NT2/D1 (cell line): ENCODE measurements at regions not wholly inside any gene's neighbourhood (a gene's known extent, or its start where the extent isn't known, plus 50 kb on each side); places are given as distances from the start of the nearest gene placed in this dataset.

Experiments used
- DNase-seq: peaks from one replicate; pipeline ENCODE4 v3.0.0-alpha.2; 2011; ENCODE audit warnings: low read depth, low spot score
- H3K27me3 ChIP-seq: 2 replicates; pipeline ENCODE4 v1.6.0; 2011; ENCODE audit warnings: mild to moderate bottlenecking; ENCODE audit not compliant: insufficient read length, insufficient read depth
- H3K36me3 ChIP-seq: 2 replicates; pipeline ENCODE4 v1.6.1; 2011; ENCODE audit warnings: mild to moderate bottlenecking, low read length, mixed read lengths; ENCODE audit not compliant: insufficient read depth, insufficient read length
- H3K4me1 ChIP-seq: 2 replicates; pipeline ENCODE4 v1.5.1; 2011; ENCODE audit not compliant: insufficient read depth, insufficient read length
- H3K4me3 ChIP-seq: 2 replicates; pipeline ENCODE4 v1.5.1; 2011; ENCODE audit warnings: low read depth; ENCODE audit not compliant: insufficient read length
- H3K9ac ChIP-seq: 2 replicates; pipeline ENCODE4 v1.6.0; 2011; ENCODE audit warnings: low read depth; ENCODE audit not compliant: insufficient read length
- H3K9me3 ChIP-seq: 2 replicates; pipeline ENCODE4 v1.5.1; 2011; ENCODE audit warnings: mild to moderate bottlenecking, low read length; ENCODE audit not compliant: insufficient read depth
- SUZ12 ChIP-seq: IDR thresholded peaks from 2 replicates; pipeline ENCODE4 v1.6.1; 2011; ENCODE audit not compliant: insufficient read length, insufficient read depth; ENCODE audit errors: extremely low read depth
- YY1 ChIP-seq: IDR thresholded peaks from 2 replicates; pipeline ENCODE4 v1.6.1; 2011; ENCODE audit not compliant: insufficient read length, insufficient read depth
- ZNF274 ChIP-seq: IDR thresholded peaks from 2 replicates; pipeline ENCODE4 v1.6.1; 2011; ENCODE audit warnings: mild to moderate bottlenecking, low read depth, low read length

GRCh38 chr3:20608054-20608738 lies 422.2 kb upstream of the SGO1 start:
- no peak for TF ChIP-seq ZNF274
- no peaks in the 10 kb centered on the region for H3K4me1 ChIP-seq
- DNase-seq = peak; percentile 6
- no peak overlapping the region for H3K9ac ChIP-seq
- peaks cover 27% of the 10 kb centered on the region for H3K9me3 ChIP-seq
- no peak overlapping the region for H3K4me3 ChIP-seq
- H3K27me3 ChIP-seq = no peaks in the 10 kb centered on the region
- H3K36me3 ChIP-seq = no peaks in the 10 kb centered on the region

- H3K36me3 ChIP-seq = no peaks in the 10 kb centered on the region
- no peak for TF ChIP-seq SUZ12
- TF ChIP-seq YY1 = no peak
- TF ChIP-seq ZNF274 = no peak
- DNase-seq = no peak
- no peaks in the 10 kb centered on the region for H3K4me1 ChIP-seq
- no peak overlapping the region for H3K4me3 ChIP-seq
- no peak overlapping the region for H3K9ac ChIP-seq
- H3K27me3 ChIP-seq = no peaks in the 10 kb centered on the region
- H3K9me3 ChIP-seq = peaks cover 5% of the 10 kb centered on the region; the same call in 1 of the 2 replicates
Measured at GRCh38 chr3:20604659-20605058, 418.7 kb upstream of the SGO1 start.

- no peak for DNase-seq
Measured at GRCh38 chr3:20589275-20589674, 403.3 kb upstream of the SGO1 start.

GRCh38 chr3:20588781-20589180 lies 402.8 kb upstream of the SGO1 start:
- no peak overlapping the region for H3K4me3 ChIP-seq
- H3K4me1 ChIP-seq = no peaks in the 10 kb centered on the region
- H3K9me3 ChIP-seq = no peaks in the 10 kb centered on the region
- no peak for DNase-seq
- no peaks in the 10 kb centered on the region for H3K36me3 ChIP-seq
- H3K27me3 ChIP-seq = no peaks in the 10 kb centered on the region
- H3K9ac ChIP-seq = no peak overlapping the region
- TF ChIP-seq SUZ12 (no peak), YY1 (no peak), ZNF274 (no peak)

More at GRCh38 chr3:20589275-20589674, 403.3 kb upstream of the SGO1 start:
- Histone ChIP-seq H3K9me3 (no peaks in the 10 kb centered on the region), H3K4me1 (no peaks in the 10 kb centered on the region), H3K27me3 (no peaks in the 10 kb centered on the region), H3K9ac (no peak overlapping the region), H3K36me3 (no peaks in the 10 kb centered on the region), H3K4me3 (no peak overlapping the region)
- no peak for TF ChIP-seq SUZ12
- TF ChIP-seq ZNF274 = no peak
- no peak for TF ChIP-seq YY1

GRCh38 chr3:20583648-20584047 lies 397.6 kb upstream of the SGO1 start:
- TF ChIP-seq SUZ12 (no peak), ZNF274 (no peak), YY1 (no peak)
- Histone ChIP-seq H3K9me3 (no peaks in the 10 kb centered on the region), H3K9ac (no peak overlapping the region), H3K27me3 (no peaks in the 10 kb centered on the region), H3K36me3 (no peaks in the 10 kb centered on the region), H3K4me3 (no peak overlapping the region), H3K4me1 (no peaks in the 10 kb centered on the region)
- no peak for DNase-seq

GRCh38 chr3:20576228-20576627 lies 390.2 kb upstream of the SGO1 start:
- no peaks in the 10 kb centered on the region for H3K4me1 ChIP-seq
- no peaks in the 10 kb centered on the region for H3K9me3 ChIP-seq
- no peak overlapping the region for H3K9ac ChIP-seq
- H3K4me3 ChIP-seq = no peak overlapping the region
- TF ChIP-seq YY1 (no peak), ZNF274 (no peak), SUZ12 (no peak)
- H3K27me3 ChIP-seq = no peaks in the 10 kb centered on the region
- DNase-seq = no peak
- H3K36me3 ChIP-seq = no peaks in the 10 kb centered on the region

GRCh38 chr3:20575146-20575545 lies 389.1 kb upstream of the SGO1 start:
- H3K9ac ChIP-seq = no peak overlapping the region
- no peaks in the 10 kb centered on the region for H3K27me3 ChIP-seq
- no peaks in the 10 kb centered on the region for H3K36me3 ChIP-seq
- H3K4me3 ChIP-seq = no peak overlapping the region
- no peaks in the 10 kb centered on the region for H3K9me3 ChIP-seq
- no peak for TF ChIP-seq ZNF274
- TF ChIP-seq YY1 = no peak
- TF ChIP-seq SUZ12 = no peak
- no peaks in the 10 kb centered on the region for H3K4me1 ChIP-seq
- no peak for DNase-seq

GRCh38 chr3:20574746-20575145 lies 388.7 kb upstream of the SGO1 start:
- H3K9ac ChIP-seq = no peak overlapping the region
- no peak for DNase-seq
- TF ChIP-seq ZNF274 (no peak), YY1 (no peak), SUZ12 (no peak)
- H3K4me1 ChIP-seq = no peaks in the 10 kb centered on the region
- no peaks in the 10 kb centered on the region for H3K27me3 ChIP-seq
- no peaks in the 10 kb centered on the region for H3K9me3 ChIP-seq
- no peaks in the 10 kb centered on the region for H3K36me3 ChIP-seq
- H3K4me3 ChIP-seq = no peak overlapping the region
